Transverse colon (tissue), 4 donors: ENCODE measurements at regions not wholly inside any gene's neighbourhood (a gene's known extent, or its start where the extent isn't known, plus 50 kb on each side); places are given as distances from the start of the nearest gene placed in this dataset.

Source experiments
- DNase-seq: peaks from one replicate; pipeline ENCODE4 v3.0.0-alpha.2; 2019
- H3K27ac ChIP-seq, 4 donors: fragments of 200-600 bp; sonication (generic); 2 replicates each; pipeline ENCODE4 v1.5.1; 2016 to 2018; ENCODE audit warnings: inconsistent platforms in 4 of 4
- H3K27me3 ChIP-seq: fragments of 200-600 bp; sonication (generic); 2 replicates; pipeline ENCODE4 v1.5.1; 2017; ENCODE audit warnings: inconsistent platforms
- H3K36me3 ChIP-seq, 4 donors: fragments of 200-600 bp; sonication (generic); 2 replicates each; pipeline ENCODE4 v1.5.1; 2017 to 2019; ENCODE audit warnings: inconsistent platforms in 4 of 4
- H3K4me1 ChIP-seq, 4 donors: fragments of 200-600 bp; sonication (generic); 2 replicates each; pipeline ENCODE4 v1.5.1; 2017 to 2020; ENCODE audit warnings: inconsistent platforms in 4 of 4
- H3K4me3 ChIP-seq, 4 donors: fragments of 200-600 bp; sonication (generic); 1 replicate in 1 of 4; 2 replicates in 3 of 4; pipeline versions ENCODE4 v1.5.1 to v1.6.1; 2017 to 2019; ENCODE audit warnings: inconsistent platforms in 4 of 4
- H3K9me3 ChIP-seq, 2 donors: fragments of 200-600 bp; sonication (generic); 2 replicates each; pipeline ENCODE4 v1.5.1; 2017 to 2019; ENCODE audit warnings: inconsistent platforms in 2 of 2
- EP300 ChIP-seq: sonication (generic); formaldehyde crosslinking; IDR thresholded peaks from one replicate; pipeline ENCODE4 v1.6.1; 2017; ENCODE audit warnings: antibody characterized with exemption, low read depth
- POLR2A ChIP-seq: fragments of 450-650 bp; IDR thresholded peaks from one replicate; pipeline ENCODE4 v1.6.1; 2016; ENCODE audit warnings: antibody characterized with exemption, mild to moderate bottlenecking, moderate library complexity
- POLR2AphosphoS5 ChIP-seq, 3 donors: sonication (generic); formaldehyde crosslinking; IDR thresholded peaks; one replicate each; pipeline ENCODE4 v1.6.1; 2016; ENCODE audit warnings: antibody characterized with exemption in 3 of 3
- WGBS, 2 donors: methylation state at CpG; one replicate each; pipeline ENCODE4 v1.1.5; 2018; ENCODE audit warnings: low coverage in 1 of 2; 5-methylcytosine and 5-hydroxymethylcytosine counted together
- in situ Hi-C, 4 donors: fragments of 200-750 bp; cut with MboI; loops; one replicate each; pipeline versions ENCODE4 v1.15.0 to v1.15.1; 2017; ENCODE audit warnings: low sequenced_read_pairs in 3 of 4, low pct_ligation_motif_present in 1 of 4, low pct_unique_long_range_greater_than_20kb in 1 of 4
- intact Hi-C: fragments of 100-400 bp; cut with DNase I; formaldehyde crosslinking; loops from one replicate; pipeline ENCODE4 v1.15.1; 2023; ENCODE audit warnings: low total_unique reads
- TF ChIP-seq, protein P1 (sequence below), 5 experiments: fragments of 200-600 bp in 3 of 5; fragments of 450-650 bp in 2 of 5; sonication (generic) in 3 of 5; IDR thresholded peaks; 1 replicate in 2 of 5; 2 replicates in 3 of 5; pipeline ENCODE4 v1.5.1; 2016 to 2017; ENCODE audit warnings: antibody characterized with exemption in 5 of 5, inconsistent platforms in 3 of 5, mild to moderate bottlenecking in 2 of 5, moderate library complexity in 1 of 5

DNA sequence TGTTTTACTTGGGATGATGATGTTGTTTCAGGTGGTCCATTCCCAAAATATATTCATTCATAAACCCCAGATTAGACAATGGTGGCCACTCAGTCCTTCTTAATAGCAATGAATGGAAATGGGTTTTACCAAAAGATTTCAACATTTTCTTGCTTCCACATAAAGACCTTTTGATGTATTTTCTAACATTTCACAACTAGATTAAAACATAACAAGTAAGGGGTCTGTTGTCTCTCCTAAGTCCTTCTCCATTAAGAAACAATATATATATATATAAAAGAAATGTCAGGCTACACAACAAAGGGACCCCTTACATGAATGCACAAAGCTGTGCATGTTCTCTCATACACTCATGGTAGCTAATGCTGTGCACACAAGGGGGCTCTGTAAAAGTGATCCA, 176.4 kb downstream of the ANXA2 start:
- in situ Hi-C loops: no loop called here
- Histone ChIP-seq H3K9me3 (no peaks in the 10 kb centered on the region), H3K4me1 (no peaks in the 10 kb centered on the region), H3K27me3 (peaks cover 4% of the 10 kb centered on the region), H3K4me3 (no peak overlapping the region), H3K27ac (no peak overlapping the region), H3K36me3 (no peaks in the 10 kb centered on the region)
- intact Hi-C loops: no loop called here
- TF ChIP-seq EP300 (no peak), POLR2A (no peak), POLR2AphosphoS5 (IDR thresholded peaks at IDR 0.05) (no peak)
- TF ChIP-seq, protein P1, sequence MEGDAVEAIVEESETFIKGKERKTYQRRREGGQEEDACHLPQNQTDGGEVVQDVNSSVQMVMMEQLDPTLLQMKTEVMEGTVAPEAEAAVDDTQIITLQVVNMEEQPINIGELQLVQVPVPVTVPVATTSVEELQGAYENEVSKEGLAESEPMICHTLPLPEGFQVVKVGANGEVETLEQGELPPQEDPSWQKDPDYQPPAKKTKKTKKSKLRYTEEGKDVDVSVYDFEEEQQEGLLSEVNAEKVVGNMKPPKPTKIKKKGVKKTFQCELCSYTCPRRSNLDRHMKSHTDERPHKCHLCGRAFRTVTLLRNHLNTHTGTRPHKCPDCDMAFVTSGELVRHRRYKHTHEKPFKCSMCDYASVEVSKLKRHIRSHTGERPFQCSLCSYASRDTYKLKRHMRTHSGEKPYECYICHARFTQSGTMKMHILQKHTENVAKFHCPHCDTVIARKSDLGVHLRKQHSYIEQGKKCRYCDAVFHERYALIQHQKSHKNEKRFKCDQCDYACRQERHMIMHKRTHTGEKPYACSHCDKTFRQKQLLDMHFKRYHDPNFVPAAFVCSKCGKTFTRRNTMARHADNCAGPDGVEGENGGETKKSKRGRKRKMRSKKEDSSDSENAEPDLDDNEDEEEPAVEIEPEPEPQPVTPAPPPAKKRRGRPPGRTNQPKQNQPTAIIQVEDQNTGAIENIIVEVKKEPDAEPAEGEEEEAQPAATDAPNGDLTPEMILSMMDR (IDR thresholded peaks at IDR 0.05): no peak
- no peak for DNase-seq

- Histone ChIP-seq H3K36me3 (no peaks in the 10 kb centered on the region), H3K9me3 (no peaks in the 10 kb centered on the region), H3K4me1 (no peaks in the 10 kb centered on the region), H3K27me3 (peaks cover 6% of the 10 kb centered on the region), H3K27ac (no peak overlapping the region), H3K4me3 (no peak overlapping the region)
- DNase-seq: no peak
- 78 to 79% methylated on average over 1 of the region's 1 CpG for WGBS, 2 donors
- in situ Hi-C loops (no loop called here), intact Hi-C loops (no loop called here)
- TF ChIP-seq POLR2A (no peak), POLR2AphosphoS5 (IDR thresholded peaks at IDR 0.05) (no peak), EP300 (no peak)
- TF ChIP-seq, protein P1 (IDR thresholded peaks at IDR 0.05): no peak
Observed at GRCh38 chr15:60222404-60222803, 175.4 kb downstream of the ANXA2 start.

- Histone ChIP-seq H3K36me3 (no peaks in the 10 kb centered on the region), H3K27me3 (peaks cover 6% of the 10 kb centered on the region), H3K9me3 (no peaks in the 10 kb centered on the region), H3K4me3 (no peak overlapping the region), H3K4me1 (no peaks in the 10 kb centered on the region), H3K27ac (no peak overlapping the region)
- TF ChIP-seq POLR2A: no peak
- TF ChIP-seq, protein P1 (IDR thresholded peaks at IDR 0.05): no peak
- no peak for TF ChIP-seq EP300
- TF ChIP-seq POLR2AphosphoS5 (IDR thresholded peaks at IDR 0.05): no peak
- in situ Hi-C loops: no loop called here
- WGBS, 2 donors: 75 to 82% methylated on average over 3 to 7 of the region's 7 CpGs
- intact Hi-C loops: no loop called here
- no peak for DNase-seq
Observed at GRCh38 chr15:60223176-60223575, 174.6 kb downstream of the ANXA2 start.

DNA sequence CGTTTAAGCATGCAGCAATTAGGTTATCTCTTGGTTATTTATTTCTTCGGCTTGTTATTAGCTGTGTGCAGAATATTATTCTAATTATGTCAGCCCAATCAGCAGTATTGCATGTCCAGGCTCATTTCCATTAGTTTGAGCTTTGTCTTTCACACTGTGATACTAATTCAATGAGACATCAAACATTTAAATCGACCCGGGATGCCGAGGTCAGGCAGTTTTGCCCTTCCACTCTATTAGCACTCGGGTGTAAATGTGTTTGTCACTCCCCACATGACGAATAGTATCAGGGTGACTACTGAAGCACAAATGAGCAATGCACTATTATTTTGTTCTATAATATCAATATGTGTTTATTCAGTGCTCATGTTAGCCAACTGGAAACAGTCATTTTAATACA, 170.9 kb downstream of the ANXA2 start:
- in situ Hi-C loops (no loop called here), intact Hi-C loops (no loop called here)
- H3K4me1 ChIP-seq: no peaks in the 10 kb centered on the region
- 57 to 59% methylated on average over 3 to 7 of the region's 7 CpGs for WGBS, 2 donors
- peaks cover 6% of the 10 kb centered on the region for H3K27me3 ChIP-seq
- H3K27ac ChIP-seq: no peak overlapping the region
- no peaks in the 10 kb centered on the region for H3K9me3 ChIP-seq
- no peaks in the 10 kb centered on the region for H3K36me3 ChIP-seq
- H3K4me3 ChIP-seq: no peak overlapping the region
- DNase-seq: no peak
- TF ChIP-seq, protein P1 (IDR thresholded peaks at IDR 0.05): no peak
- TF ChIP-seq POLR2A (no peak), POLR2AphosphoS5 (IDR thresholded peaks at IDR 0.05) (no peak), EP300 (no peak)
